Pulmonary artery endothelial cell (primary cell): ENCODE measurements at regions not wholly inside any gene's neighbourhood (a gene's known extent, or its start where the extent isn't known, plus 50 kb on each side); places are given as distances from the start of the nearest gene placed in this dataset.
"Not testable (repeated sequence)": the region's sequence is repeated elsewhere in the genome, so short reads cannot be mapped to it uniquely, and the experiment has no call there.

ENCODE experiments used
- DNase-seq: peaks from one replicate; pipeline ENCODE4 v3.0.0-alpha.2; 2011; ENCODE audit warnings: low read depth, low spot score

- no peak for DNase-seq
These were observed 235.9 kb upstream of the DDI1 start for GRCh38 chr11:103800406-103801114.

- DNase-seq: no peak
These were observed 233.4 kb upstream of the DDI1 start for GRCh38 chr11:103803062-103803461.

GRCh38 chr11:103805688-103806009 is 230.8 kb upstream of the DDI1 start:
- DNase-seq: no peak

GRCh38 chr11:103806130-103806895 is 230.1 kb upstream of the DDI1 start:
- DNase-seq: no peak

- no peak for DNase-seq
These were observed 228.6 kb upstream of the DDI1 start for GRCh38 chr11:103807806-103808205.

- no peak for DNase-seq
These were observed 228.2 kb upstream of the DDI1 start for GRCh38 chr11:103808252-103808651.

GRCh38 chr11:103811870-103812455 is 224.5 kb upstream of the DDI1 start:
- DNase-seq: no peak

GRCh38 chr11:103812680-103813079 is 223.8 kb upstream of the DDI1 start:
- DNase-seq: no peak

GRCh38 chr11:103820345-103820744 is 216.1 kb upstream of the DDI1 start:
- not testable (repeated sequence) for DNase-seq

GRCh38 chr11:103824116-103824515 is 212.3 kb upstream of the DDI1 start:
- DNase-seq: no peak

GRCh38 chr11:103825469-103825868 is 211.0 kb upstream of the DDI1 start:
- no peak for DNase-seq

- no peak for DNase-seq
These were observed 209.6 kb upstream of the DDI1 start for GRCh38 chr11:103826856-103827255.

- no peak for DNase-seq
These were observed 206.8 kb upstream of the DDI1 start for GRCh38 chr11:103829596-103829995.

- DNase-seq: no peak
These were observed 206.2 kb upstream of the DDI1 start for GRCh38 chr11:103830205-103830604.

- no peak for DNase-seq
These were observed 203.7 kb upstream of the DDI1 start for GRCh38 chr11:103832762-103833161.

GRCh38 chr11:103842191-103842590 is 194.2 kb upstream of the DDI1 start:
- DNase-seq: no peak

GRCh38 chr11:103842795-103843194 is 193.6 kb upstream of the DDI1 start:
- DNase-seq: no peak

GRCh38 chr11:103844327-103845215 is 191.9 kb upstream of the DDI1 start:
- DNase-seq: no peak

- DNase-seq: no peak
These were observed 191.1 kb upstream of the DDI1 start for GRCh38 chr11:103845331-103845730.

- no peak for DNase-seq
These were observed 187.8 kb upstream of the DDI1 start for GRCh38 chr11:103848686-103849085.

GRCh38 chr11:103849366-103849765 is 187.1 kb upstream of the DDI1 start:
- no peak for DNase-seq
